PFSK-1 (cell line): ENCODE measurements at regions not wholly inside any gene's neighbourhood (a gene's known extent, or its start where the extent isn't known, plus 50 kb on each side); places are given as distances from the start of the nearest gene placed in this dataset.

Experiments used
- FOXP2 ChIP-seq: optimal IDR thresholded peaks from 2 replicates; pipeline ENCODE3; 2011; ENCODE audit warnings: borderline replicate concordance, control low read depth, inconsistent platforms; ENCODE audit not compliant: insufficient read depth; ENCODE audit errors: extremely low read length, extremely low read depth
- POLR2AphosphoS5 ChIP-seq: IDR thresholded peaks from 2 replicates; pipeline ENCODE4 v1.6.1; 2012; ENCODE audit warnings: low read depth, mild to moderate bottlenecking, control low read depth, low read length, moderate library complexity
- REST ChIP-seq, 2 experiments: IDR thresholded peaks; 2 replicates each; pipeline versions ENCODE4 v1.6.1 to v1.8.0; 2011 to 2012; ENCODE audit warnings: low read depth in 2 of 2, low read length in 2 of 2, control low read depth in 1 of 2, inconsistent platforms in 1 of 2, mild to moderate bottlenecking in 1 of 2, moderate library complexity in 1 of 2; ENCODE audit not compliant: insufficient read depth in 1 of 2
- SIN3A ChIP-seq: IDR thresholded peaks from 2 replicates; pipeline ENCODE4 v1.6.1; 2012; ENCODE audit warnings: mild to moderate bottlenecking, low read length, moderate library complexity, borderline replicate concordance; ENCODE audit not compliant: insufficient read depth
- TAF1 ChIP-seq: IDR thresholded peaks from 2 replicates; pipeline ENCODE4 v1.6.1; 2012; ENCODE audit warnings: low read length, control low read depth, borderline replicate concordance; ENCODE audit not compliant: insufficient read depth

GRCh38 chr4:147173797-147174432, 228.3 kb upstream of the TTC29 start:
- no peak for TF ChIP-seq FOXP2
- no peak for TF ChIP-seq TAF1
- TF ChIP-seq POLR2AphosphoS5: no peak
- TF ChIP-seq REST (IDR thresholded peaks at IDR 0.05; ENCODE audit: insufficient read depth in 1 of 2, low read depth in 2 of 2, low read length in 2 of 2): no peak
- no peak for TF ChIP-seq SIN3A

GRCh38 chr4:147174591-147174990, 228.9 kb upstream of the TTC29 start:
- TF ChIP-seq FOXP2: no peak
- TF ChIP-seq SIN3A: no peak
- no peak for TF ChIP-seq REST (IDR thresholded peaks at IDR 0.05; ENCODE audit: insufficient read depth in 1 of 2, low read depth in 2 of 2, low read length in 2 of 2)
- TF ChIP-seq TAF1: no peak
- TF ChIP-seq POLR2AphosphoS5: no peak

GRCh38 chr4:147175460-147176025, 229.9 kb upstream of the TTC29 start:
- no peak for TF ChIP-seq POLR2AphosphoS5
- no peak for TF ChIP-seq REST (IDR thresholded peaks at IDR 0.05; ENCODE audit: insufficient read depth in 1 of 2, low read depth in 2 of 2, low read length in 2 of 2)
- TF ChIP-seq FOXP2: no peak
- TF ChIP-seq SIN3A: no peak
- TF ChIP-seq TAF1: no peak

GRCh38 chr4:147182041-147182440, 236.4 kb upstream of the TTC29 start:
- no peak for TF ChIP-seq FOXP2
- no peak for TF ChIP-seq REST (IDR thresholded peaks at IDR 0.05; ENCODE audit: insufficient read depth in 1 of 2, low read depth in 2 of 2, low read length in 2 of 2)
